ENCODE measurements at regions not wholly inside any gene's neighbourhood (a gene's known extent, or its start where the extent isn't known, plus 50 kb on each side); places are given as distances from the start of the nearest gene placed in this dataset.

DNA sequence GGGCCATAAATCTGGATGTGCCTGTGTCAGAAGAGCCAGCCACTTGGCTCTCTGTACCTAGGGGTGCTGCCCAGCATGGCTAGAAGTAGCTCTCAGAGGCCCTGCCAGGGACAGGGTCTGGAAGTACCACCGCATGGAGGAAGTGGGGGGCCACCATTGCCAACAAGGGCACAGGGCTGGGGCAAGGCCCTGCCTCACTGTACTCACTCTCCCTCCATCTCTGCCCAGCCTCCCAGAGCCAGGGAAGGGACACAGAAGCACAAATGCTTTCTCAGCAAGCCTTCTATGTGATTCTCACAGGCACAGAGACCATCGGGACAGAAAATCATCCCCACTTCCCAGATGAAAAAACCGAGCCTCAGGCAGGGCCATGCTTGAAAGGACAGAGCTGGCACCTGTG, 138.1 kb downstream of the C5orf15 start:
- no peak for DNase-seq (ENCODE audit: low spot score)
- TF ChIP-seq, protein P1, sequence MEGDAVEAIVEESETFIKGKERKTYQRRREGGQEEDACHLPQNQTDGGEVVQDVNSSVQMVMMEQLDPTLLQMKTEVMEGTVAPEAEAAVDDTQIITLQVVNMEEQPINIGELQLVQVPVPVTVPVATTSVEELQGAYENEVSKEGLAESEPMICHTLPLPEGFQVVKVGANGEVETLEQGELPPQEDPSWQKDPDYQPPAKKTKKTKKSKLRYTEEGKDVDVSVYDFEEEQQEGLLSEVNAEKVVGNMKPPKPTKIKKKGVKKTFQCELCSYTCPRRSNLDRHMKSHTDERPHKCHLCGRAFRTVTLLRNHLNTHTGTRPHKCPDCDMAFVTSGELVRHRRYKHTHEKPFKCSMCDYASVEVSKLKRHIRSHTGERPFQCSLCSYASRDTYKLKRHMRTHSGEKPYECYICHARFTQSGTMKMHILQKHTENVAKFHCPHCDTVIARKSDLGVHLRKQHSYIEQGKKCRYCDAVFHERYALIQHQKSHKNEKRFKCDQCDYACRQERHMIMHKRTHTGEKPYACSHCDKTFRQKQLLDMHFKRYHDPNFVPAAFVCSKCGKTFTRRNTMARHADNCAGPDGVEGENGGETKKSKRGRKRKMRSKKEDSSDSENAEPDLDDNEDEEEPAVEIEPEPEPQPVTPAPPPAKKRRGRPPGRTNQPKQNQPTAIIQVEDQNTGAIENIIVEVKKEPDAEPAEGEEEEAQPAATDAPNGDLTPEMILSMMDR (IDR thresholded peaks at IDR 0.05; ENCODE audit: extremely low read depth, missing control alignments) = no peak

DNA sequence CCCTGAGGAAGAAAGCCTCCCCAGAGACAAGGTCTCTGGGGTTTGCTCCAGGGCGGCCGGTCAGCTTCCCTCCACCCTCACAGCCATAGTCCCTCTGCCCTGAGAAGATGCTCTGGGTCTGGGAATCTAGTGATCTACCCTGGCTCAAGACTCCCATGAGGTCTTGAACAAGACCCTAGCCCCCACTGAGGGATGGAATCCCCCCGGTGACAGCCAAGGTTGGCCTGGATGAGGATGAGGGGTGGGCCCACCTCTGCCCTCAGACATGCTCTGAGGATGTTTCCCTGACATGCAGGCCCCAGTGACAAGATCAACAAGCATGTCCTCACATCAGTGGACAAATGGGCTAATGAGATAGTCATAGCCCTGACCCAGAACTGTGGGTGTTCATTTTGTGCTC, 138.6 kb downstream of the C5orf15 start:
- TF ChIP-seq, protein P1 (IDR thresholded peaks at IDR 0.05; ENCODE audit: extremely low read depth, missing control alignments) = no peak
- DNase-seq (ENCODE audit: low spot score) = no peak

DNA sequence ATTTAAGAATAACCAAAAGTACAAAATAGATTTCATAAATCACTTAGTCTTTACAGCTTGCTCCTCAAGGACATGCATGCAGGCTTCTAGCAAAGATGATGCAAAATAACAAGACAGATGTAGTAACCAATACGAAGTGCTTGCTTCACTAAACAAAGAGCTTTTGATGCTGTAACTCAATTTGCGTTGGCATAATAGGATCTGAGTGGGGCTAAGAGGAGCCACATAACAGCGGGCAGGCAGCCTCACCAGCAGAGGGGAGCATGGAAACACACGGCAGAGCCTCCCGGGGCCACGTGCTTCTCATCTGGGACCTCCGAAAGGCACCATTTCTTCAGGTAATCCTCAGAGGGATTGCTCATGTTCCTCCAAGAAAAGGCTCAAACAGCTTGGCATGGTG, 139.7 kb downstream of the C5orf15 start:
- TF ChIP-seq, protein P1 (IDR thresholded peaks at IDR 0.05; ENCODE audit: extremely low read depth, missing control alignments) = no peak
- no peak for DNase-seq (ENCODE audit: low spot score)

DNA sequence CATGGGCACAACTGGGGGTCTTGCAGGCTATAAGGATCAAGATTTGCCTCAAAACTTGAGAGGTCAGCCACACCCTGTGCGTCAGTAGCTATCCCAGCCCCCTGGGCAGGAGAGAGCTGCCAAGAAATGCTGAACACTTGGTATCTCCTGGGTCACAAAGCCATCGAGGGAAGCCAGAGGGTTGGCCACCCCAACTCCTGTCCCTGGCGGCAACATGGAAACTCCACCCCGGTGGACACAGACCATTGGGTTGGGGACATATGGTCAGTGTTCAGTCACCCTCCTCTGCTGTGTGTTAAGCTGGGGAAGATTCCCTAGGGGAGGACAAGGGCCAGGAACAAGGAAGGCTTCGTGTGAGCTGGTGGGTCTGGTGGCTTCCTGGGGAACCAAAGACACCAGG, 140.6 kb downstream of the C5orf15 start:
- TF ChIP-seq, protein P1 (IDR thresholded peaks at IDR 0.05; ENCODE audit: extremely low read depth, missing control alignments) = no peak
- DNase-seq (ENCODE audit: low spot score) = no peak

DNA sequence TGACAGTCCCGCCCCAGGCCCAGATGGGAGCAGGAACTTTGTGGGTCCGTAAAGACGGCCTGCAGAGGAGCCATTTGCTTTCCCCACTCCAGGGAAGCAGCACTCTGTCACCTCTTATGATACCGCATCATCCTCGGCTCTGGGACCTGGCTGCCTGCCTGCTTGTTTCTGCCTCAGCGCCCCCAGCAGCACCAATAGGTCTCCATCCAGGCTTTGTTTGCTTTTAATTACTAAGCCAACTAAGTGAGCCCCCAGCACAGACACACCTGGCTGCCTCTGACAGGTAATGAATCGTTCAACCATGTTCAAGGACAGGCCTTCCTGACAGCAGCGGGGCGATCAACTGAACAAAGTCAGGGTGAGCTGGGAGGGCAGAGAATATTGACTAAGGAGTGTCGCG, 141.4 kb downstream of the C5orf15 start:
- no peak for DNase-seq (ENCODE audit: low spot score)
- TF ChIP-seq, protein P1 (IDR thresholded peaks at IDR 0.05; ENCODE audit: extremely low read depth, missing control alignments) = no peak

DNA sequence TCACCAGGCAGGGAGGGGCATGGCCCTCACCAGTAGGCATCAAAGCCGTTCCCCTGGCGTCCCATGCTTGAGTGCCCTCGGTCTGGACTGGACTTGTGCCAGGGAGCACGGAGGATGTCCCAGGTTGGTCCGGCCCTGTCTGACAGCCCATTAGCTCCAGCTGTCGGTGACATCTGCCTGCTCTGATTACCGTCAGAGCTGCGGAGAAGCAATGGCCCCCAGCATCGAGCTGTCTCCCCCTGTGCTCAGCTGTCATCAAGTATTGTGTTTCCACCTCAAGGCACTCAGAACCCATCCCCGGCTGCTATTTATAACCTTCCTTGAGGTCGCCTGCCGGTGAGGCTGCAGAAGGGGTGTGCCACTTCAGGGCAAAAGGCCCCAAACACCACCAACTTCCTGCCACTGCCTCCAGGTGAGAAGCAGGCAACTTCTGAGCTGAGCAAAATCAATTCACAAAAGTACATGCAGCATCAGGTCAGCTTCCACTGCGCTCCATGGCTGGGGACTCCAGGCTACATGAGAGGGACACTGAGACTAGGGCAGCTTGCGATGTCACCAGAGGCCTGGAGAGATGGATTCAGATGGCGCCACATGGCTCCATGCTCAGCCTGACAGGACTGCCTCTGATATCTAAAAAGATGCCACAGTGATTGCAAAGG, 142.7 kb downstream of the C5orf15 start:
- DNase-seq (ENCODE audit: low spot score) = no peak
- TF ChIP-seq, protein P1 (IDR thresholded peaks at IDR 0.05; ENCODE audit: extremely low read depth, missing control alignments) = no peak

DNA sequence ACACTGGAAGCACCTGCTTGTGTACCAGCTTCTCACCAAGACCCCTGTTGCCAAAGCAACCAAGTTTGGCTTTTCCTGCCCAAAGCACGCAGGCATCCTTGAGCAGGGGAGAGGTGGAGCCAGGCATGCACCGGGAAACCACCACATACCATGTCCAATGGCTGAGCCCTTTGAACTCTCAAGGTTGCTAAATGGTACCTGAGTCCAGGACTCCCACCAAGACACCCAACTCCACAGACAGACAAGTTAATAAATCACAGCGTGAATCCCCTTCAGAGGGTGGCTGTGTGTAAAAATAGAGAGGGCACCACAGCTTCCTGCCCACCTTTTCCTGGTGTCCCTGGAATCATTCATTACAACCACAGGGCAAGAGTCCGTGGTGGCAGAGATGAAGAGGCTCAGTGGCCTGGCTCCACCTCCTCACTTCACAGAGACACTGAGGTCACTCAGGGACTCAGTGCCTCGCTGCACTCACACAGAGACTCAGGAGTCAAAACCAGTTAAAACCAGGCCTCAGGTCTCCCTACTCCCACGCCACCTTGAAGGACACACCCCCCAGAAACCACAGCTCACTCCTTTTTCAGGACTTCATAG, 143.7 kb downstream of the C5orf15 start:
- peak; percentile 68 for DNase-seq (ENCODE audit: low spot score)
- TF ChIP-seq, protein P1 (IDR thresholded peaks at IDR 0.05; ENCODE audit: extremely low read depth, missing control alignments) = no peak

Data from GM20000 (cell line).